ENCODE measurements at regions not wholly inside any gene's neighbourhood (a gene's known extent, or its start where the extent isn't known, plus 50 kb on each side); places are given as distances from the start of the nearest gene placed in this dataset.

DNA sequence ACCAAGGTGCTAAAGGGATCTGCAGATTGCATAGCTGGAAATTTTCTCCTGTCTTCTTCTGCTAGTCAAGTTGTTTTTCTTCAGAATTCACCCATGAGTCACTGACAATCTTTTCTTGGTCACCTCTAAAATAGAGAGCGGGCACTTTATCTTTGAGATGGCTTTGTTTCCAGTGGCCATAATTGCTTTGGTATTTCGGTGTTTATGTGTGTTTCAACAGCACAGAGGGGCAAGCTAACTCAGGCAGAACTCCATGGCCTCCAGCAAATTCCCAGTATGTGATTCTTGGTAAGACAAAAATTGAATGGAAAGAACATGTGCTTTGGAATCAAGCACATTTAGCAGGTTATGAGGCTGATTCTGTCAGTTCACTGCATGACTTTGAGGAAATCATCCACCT, 656.8 kb downstream of the VRK1 start:
- TF ChIP-seq POLR2A (IDR thresholded peaks at IDR 0.05; ENCODE audit: low read length) (no peak), GATA1 (IDR thresholded peaks at IDR 0.05; ENCODE audit: low read depth, low read length) (no peak)

All from erythroblast (primary cell).